Endothelial cell of umbilical vein (primary cell): ENCODE measurements at regions not wholly inside any gene's neighbourhood (a gene's known extent, or its start where the extent isn't known, plus 50 kb on each side); places are given as distances from the start of the nearest gene placed in this dataset.

Source experiments
- BruUV-seq: library from RNA; stranded (reverse); fragments of 400-500 nt; replicated peaks from 2 replicates; lab custom pipeline; 2021; lab: Mats Ljungman, UMichigan
- CTCF ChIA-PET: fragments of 300-600, 350-600 bp; sonication (Branson Sonifier 250); formaldehyde crosslinking; loops from one replicate; lab custom pipeline; 2021; ENCODE audit warnings: antibody characterized with exemption, inconsistent platforms; lab: Charles Lee
- POLR2A ChIA-PET: fragments of 300-600, 350-600 bp; sonication (Branson Sonifier 250); formaldehyde crosslinking; loops from one replicate; lab custom pipeline; 2021; ENCODE audit warnings: antibody characterized with exemption, inconsistent platforms; lab: Charles Lee
- DNase-seq: peaks from one replicate; pipeline ENCODE4 v3.0.0-alpha.2; 2011; ENCODE audit warnings: low read depth, low spot score
- FAIRE-seq: peaks from 2 replicates; lab custom pipeline; 2011; peaks lifted over from hg19 to GRCh38; lab: Jason Lieb, UNC
- H2AFZ ChIP-seq: 2 replicates; pipeline ENCODE4 v1.6.0; 2012; ENCODE audit warnings: low read depth, low read length, control low read depth, inconsistent platforms
- H3K27ac ChIP-seq: 2 replicates; pipeline ENCODE4 v1.5.1; 2011; ENCODE audit warnings: low read depth, mild to moderate bottlenecking, control low read depth, low read length, moderate library complexity; ENCODE audit not compliant: insufficient read depth
- H3K27me3 ChIP-seq, 2 experiments: 2 replicates each; pipeline versions ENCODE4 v1.6.0 to v1.6.1; 2011; ENCODE audit warnings: low read length in 2 of 2, mixed read lengths in 1 of 2; ENCODE audit not compliant: control insufficient read depth in 2 of 2, insufficient read depth in 2 of 2
- H3K36me3 ChIP-seq, 2 experiments: 2 replicates in 1 of 2; 3 replicates in 1 of 2; pipeline ENCODE4 v1.5.1; 2011; ENCODE audit warnings: low read length in 2 of 2, mild to moderate bottlenecking in 1 of 2, moderate library complexity in 1 of 2; ENCODE audit not compliant: control insufficient read depth in 2 of 2, insufficient read depth in 2 of 2; ENCODE audit errors: extremely low read depth in 1 of 2
- H3K4me1 ChIP-seq: 3 replicates; pipeline ENCODE4 v1.5.1; 2011; ENCODE audit warnings: mild to moderate bottlenecking, low read length; ENCODE audit not compliant: control insufficient read depth, insufficient read depth; ENCODE audit errors: extremely low read depth
- H3K4me2 ChIP-seq: 2 replicates; pipeline ENCODE4 v1.6.1; 2011; ENCODE audit warnings: low read length, control low read depth, mixed read lengths; ENCODE audit not compliant: insufficient read depth
- H3K4me3 ChIP-seq, 3 experiments: fragments of 200-600 bp in 1 of 3; sonication (generic), shearing (Covaris generic) in 1 of 3; replicated peaks in 1 of 3; 2 replicates each; pipeline ENCODE4 v1.5.1; 2011 to 2016; ENCODE audit warnings: control low read depth in 3 of 3, low read length in 3 of 3, mild to moderate bottlenecking in 2 of 3, inconsistent platforms in 1 of 3, low read depth in 1 of 3, moderate library complexity in 1 of 3; ENCODE audit not compliant: insufficient read depth in 1 of 3
- H3K79me2 ChIP-seq: 2 replicates; pipeline ENCODE4 v1.6.0; 2012; ENCODE audit warnings: low read length, inconsistent platforms; ENCODE audit not compliant: control insufficient read depth, insufficient read depth
- H3K9ac ChIP-seq: replicated peaks from 2 replicates; pipeline ENCODE3; 2011; ENCODE audit warnings: low read length, control low read depth; ENCODE audit not compliant: insufficient read depth; ENCODE audit errors: extremely low read depth
- H3K9me1 ChIP-seq: replicated peaks from 3 replicates; pipeline ENCODE4 v1.6.0; 2011; ENCODE audit warnings: mild to moderate bottlenecking, low read length; ENCODE audit not compliant: control insufficient read depth, insufficient read depth; ENCODE audit errors: extremely low read depth
- H3K9me3 ChIP-seq: replicated peaks from 2 replicates; pipeline ENCODE4 v1.5.1; 2012; ENCODE audit warnings: low read length, inconsistent platforms; ENCODE audit not compliant: control insufficient read depth, insufficient read depth
- H4K20me1 ChIP-seq: replicated peaks from 2 replicates; pipeline ENCODE3; 2011; ENCODE audit warnings: mild to moderate bottlenecking, low read length; ENCODE audit not compliant: control insufficient read depth, insufficient read depth; ENCODE audit errors: extremely low read depth
- CTCF ChIP-seq, 2 donors: IDR thresholded peaks; 1 replicate in 1 of 2; 2 replicates in 1 of 2; pipeline ENCODE4 v1.5.1; 2011; ENCODE audit warnings: low read length in 2 of 2, mild to moderate bottlenecking in 2 of 2, moderate library complexity in 2 of 2, control low read depth in 1 of 2, inconsistent platforms in 1 of 2, low read depth in 1 of 2; ENCODE audit not compliant: insufficient read depth in 1 of 2; ENCODE audit errors: extremely low read depth in 1 of 2
- EZH2 ChIP-seq: IDR thresholded peaks from 2 replicates; pipeline ENCODE4 v1.6.1; 2012; ENCODE audit warnings: borderline replicate concordance, low read depth, mild to moderate bottlenecking, moderate library complexity, low read length, inconsistent platforms; ENCODE audit not compliant: severe bottlenecking
- FOS ChIP-seq: IDR thresholded peaks from 2 replicates; pipeline ENCODE4 v1.6.1; 2011; ENCODE audit warnings: mild to moderate bottlenecking, low read length, moderate library complexity, borderline replicate concordance; ENCODE audit not compliant: insufficient read depth
- GATA2 ChIP-seq: IDR thresholded peaks from 2 replicates; pipeline ENCODE4 v1.7.0; 2011; ENCODE audit warnings: low read depth, mild to moderate bottlenecking, moderate library complexity, mixed read lengths, low read length; ENCODE audit not compliant: insufficient read length, insufficient read depth
- JUN ChIP-seq: IDR thresholded peaks from 2 replicates; pipeline ENCODE4 v1.6.1; 2011; ENCODE audit warnings: borderline replicate concordance, low read depth; ENCODE audit not compliant: insufficient read length, insufficient read depth
- MYC ChIP-seq: IDR thresholded peaks from one replicate; pipeline ENCODE4 v1.6.1; 2011; ENCODE audit warnings: mild to moderate bottlenecking, low read depth, low read length
- POLR2A ChIP-seq: IDR thresholded peaks from 2 replicates; pipeline ENCODE4 v1.6.1; 2012; ENCODE audit warnings: low read depth, mild to moderate bottlenecking, control low read depth, low read length
- POLR2AphosphoS5 ChIP-seq: IDR thresholded peaks from 2 replicates; pipeline ENCODE4 v1.6.1; 2012; ENCODE audit warnings: low read depth, mild to moderate bottlenecking, control low read depth, low read length, moderate library complexity; ENCODE audit not compliant: insufficient read depth
- dilution Hi-C: fragments of 300-500 bp; cut with MboI; formaldehyde crosslinking; loops from one replicate; pipeline ENCODE4 v1.15.0; 2019; ENCODE audit warnings: low sequenced_read_pairs; ENCODE audit not compliant: extremely low pct_ligation_motif_present
- intact Hi-C: fragments of 100-400 bp; cut with micrococcal nuclease; formaldehyde crosslinking; loops from one replicate; pipeline ENCODE4 v1.10.0; 2022
- TF ChIP-seq, protein P1 (sequence below): IDR thresholded peaks from 2 replicates; pipeline ENCODE4 v1.6.1; 2011; ENCODE audit not compliant: insufficient read depth, insufficient read length

- Histone ChIP-seq H2AFZ (no peak overlapping the region), H3K9me3 (no peaks in the 10 kb centered on the region), H4K20me1 (no peaks in the 10 kb centered on the region), H3K4me2 (no peak overlapping the region), H3K9ac (no peak overlapping the region), H3K79me2 (no peaks in the 10 kb centered on the region), H3K4me3 (no peak overlapping the region), H3K27ac (no peak overlapping the region), H3K9me1 (no peaks in the 10 kb centered on the region), H3K27me3 (no peaks in the 10 kb centered on the region), H3K4me1 (no peaks in the 10 kb centered on the region), H3K36me3 (no peaks in the 10 kb centered on the region)
- DNase-seq = no peak
- intact Hi-C loops (no loop called here), dilution Hi-C loops (no loop called here)
- BruUV-seq = no TSS peak
- FAIRE-seq = no peak
- TF ChIP-seq JUN = no peak
- no peak for TF ChIP-seq EZH2
- TF ChIP-seq CTCF (IDR thresholded peaks at IDR 0.05; ENCODE audit: extremely low read depth in 1 of 2, insufficient read depth in 1 of 2, low read depth in 1 of 2, low read length in 2 of 2) = no peak
- TF ChIP-seq GATA2 = no peak
- no peak for TF ChIP-seq POLR2A
- TF ChIP-seq, protein P1, sequence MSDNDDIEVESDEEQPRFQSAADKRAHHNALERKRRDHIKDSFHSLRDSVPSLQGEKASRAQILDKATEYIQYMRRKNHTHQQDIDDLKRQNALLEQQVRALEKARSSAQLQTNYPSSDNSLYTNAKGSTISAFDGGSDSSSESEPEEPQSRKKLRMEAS = no peak
- POLR2A ChIA-PET = no interaction called here
- CTCF ChIA-PET = interaction anchor here (0.6 kb wide), 1 partner anchor 11 kb away, joined by 3 read pairs; no protein-coding TSS in a partner anchor
Observed at GRCh38 chr13:37316935-37317334, 211.5 kb upstream of the CSNK1A1L start.

- no peak overlapping the region for H2AFZ ChIP-seq
Observed at GRCh38 chr13:37313372-37313771, 207.9 kb upstream of the CSNK1A1L start.

More at GRCh38 chr13:37313372-37313771, 207.9 kb upstream of the CSNK1A1L start:
- Histone ChIP-seq H3K4me3 (no peak overlapping the region), H4K20me1 (no peaks in the 10 kb centered on the region), H3K27me3 (no peaks in the 10 kb centered on the region), H3K9me3 (no peaks in the 10 kb centered on the region), H3K27ac (no peak overlapping the region), H3K36me3 (no peaks in the 10 kb centered on the region), H3K9me1 (no peaks in the 10 kb centered on the region), H3K9ac (no peak overlapping the region), H3K4me1 (no peaks in the 10 kb centered on the region), H3K4me2 (no peak overlapping the region), H3K79me2 (no peaks in the 10 kb centered on the region)
- FAIRE-seq (peak; percentile 15), DNase-seq (no peak)
- dilution Hi-C loops = no loop called here
- BruUV-seq = no TSS peak
- no peak for TF ChIP-seq POLR2AphosphoS5
- TF ChIP-seq JUN = no peak
- no peak for TF ChIP-seq POLR2A
- no peak for TF ChIP-seq MYC
- no peak for TF ChIP-seq GATA2
- no peak for TF ChIP-seq EZH2
- TF ChIP-seq, protein P1 = no peak
- no peak for TF ChIP-seq FOS
- no peak for TF ChIP-seq CTCF (IDR thresholded peaks at IDR 0.05; ENCODE audit: extremely low read depth in 1 of 2, insufficient read depth in 1 of 2, low read depth in 1 of 2, low read length in 2 of 2)
- ChIA-PET CTCF (interaction anchor here (0.6 kb wide), 1 partner anchor 13 kb away, joined by 3 read pairs; no protein-coding TSS in a partner anchor), POLR2A (no interaction called here)
- intact Hi-C loops = no loop called here
